Activated T-cell treated with anti-CD3 and anti-CD28 coated beads for 48 hours (primary cell): ENCODE measurements at regions not wholly inside any gene's neighbourhood (a gene's known extent, or its start where the extent isn't known, plus 50 kb on each side); places are given as distances from the start of the nearest gene placed in this dataset.
"Not testable (repeated sequence)": the region's sequence is repeated elsewhere in the genome, so short reads cannot be mapped to it uniquely, and the experiment has no call there.

Experiments used
- DNase-seq: peaks from one replicate; pipeline ENCODE4 v3.0.0-alpha.2; 2020; ENCODE audit warnings: low read depth

GRCh38 chr5:14054965-14055963 is 87.9 kb upstream of the TRIO start:
- no peak for DNase-seq

GRCh38 chr5:14054111-14054854 is 88.9 kb upstream of the TRIO start:
- no peak for DNase-seq

GRCh38 chr5:14050821-14051220 is 92.3 kb upstream of the TRIO start:
- no peak for DNase-seq

- no peak for DNase-seq
These were observed 94.7 kb upstream of the TRIO start for GRCh38 chr5:14048434-14048833.

- no peak for DNase-seq
These were observed 97.2 kb upstream of the DNAH5 start for GRCh38 chr5:14041528-14042192.

- DNase-seq: no peak
These were observed 96.1 kb upstream of the DNAH5 start for GRCh38 chr5:14040542-14040941.

GRCh38 chr5:14039576-14039975 is 95.1 kb upstream of the DNAH5 start:
- DNase-seq: no peak

GRCh38 chr5:14039063-14039462 is 94.6 kb upstream of the DNAH5 start:
- DNase-seq: no peak

GRCh38 chr5:14038341-14038959 is 94.0 kb upstream of the DNAH5 start:
- DNase-seq: no peak

- no peak for DNase-seq
These were observed 92.5 kb upstream of the DNAH5 start for GRCh38 chr5:14036947-14037346.

GRCh38 chr5:14036514-14036913 is 92.0 kb upstream of the DNAH5 start:
- DNase-seq: no peak

GRCh38 chr5:14035859-14036503 is 91.5 kb upstream of the DNAH5 start:
- no peak for DNase-seq

GRCh38 chr5:14034963-14035362 is 90.5 kb upstream of the DNAH5 start:
- no peak for DNase-seq

- no peak for DNase-seq
These were observed 88.4 kb upstream of the DNAH5 start for GRCh38 chr5:14032918-14033317.

- no peak for DNase-seq
These were observed 84.6 kb upstream of the DNAH5 start for GRCh38 chr5:14028938-14029584.

GRCh38 chr5:14028188-14028587 is 83.7 kb upstream of the DNAH5 start:
- DNase-seq: no peak

- DNase-seq: no peak
These were observed 81.2 kb upstream of the DNAH5 start for GRCh38 chr5:14025569-14026286.

GRCh38 chr5:14022971-14023370 is 78.5 kb upstream of the DNAH5 start:
- no peak for DNase-seq

GRCh38 chr5:14020944-14021343 is 76.5 kb upstream of the DNAH5 start:
- DNase-seq: not testable (repeated sequence)

GRCh38 chr5:14019768-14020290 is 75.3 kb upstream of the DNAH5 start:
- no peak for DNase-seq
